Ishikawa (cell line): ENCODE measurements at regions not wholly inside any gene's neighbourhood (a gene's known extent, or its start where the extent isn't known, plus 50 kb on each side); places are given as distances from the start of the nearest gene placed in this dataset.

Source experiments
- CREB1 ChIP-seq: IDR thresholded peaks from 2 replicates; pipeline ENCODE4 v1.6.1; 2012; ENCODE audit warnings: low read depth
- EGR1 ChIP-seq: IDR thresholded peaks from 2 replicates; pipeline ENCODE4 v1.6.1; 2012
- EP300 ChIP-seq: IDR thresholded peaks from 2 replicates; pipeline ENCODE4 v1.6.1; 2012; ENCODE audit warnings: borderline replicate concordance
- FOXM1 ChIP-seq: IDR thresholded peaks from 2 replicates; pipeline ENCODE4 v1.6.1; 2012; ENCODE audit warnings: low read depth, borderline replicate concordance
- MAX ChIP-seq: IDR thresholded peaks from 2 replicates; pipeline ENCODE4 v1.6.1; 2012
- NFIC ChIP-seq: IDR thresholded peaks from 2 replicates; pipeline ENCODE4 v1.6.1; 2012
- RAD21 ChIP-seq: IDR thresholded peaks from 2 replicates; pipeline ENCODE4 v1.6.1; 2012; ENCODE audit warnings: low read depth
- REST ChIP-seq: IDR thresholded peaks from 2 replicates; pipeline ENCODE4 v1.6.1; 2012; ENCODE audit warnings: low read depth, mild to moderate bottlenecking
- TAF1 ChIP-seq: IDR thresholded peaks from 2 replicates; pipeline ENCODE4 v1.6.1; 2012; ENCODE audit warnings: low read depth, mild to moderate bottlenecking
- TEAD4 ChIP-seq: IDR thresholded peaks from 2 replicates; pipeline ENCODE4 v1.6.1; 2012
- ZBTB7A ChIP-seq: IDR thresholded peaks from 2 replicates; pipeline ENCODE4 v1.6.1; 2012; ENCODE audit warnings: low read depth

GRCh38 chr16:35642322-35642835 lies 2183.0 kb downstream of the TP53TG3F start:
- TF ChIP-seq CREB1 (no peak), EGR1 (no peak), ZBTB7A (no peak), REST (no peak), MAX (no peak), NFIC (no peak), TAF1 (no peak), RAD21 (no peak), TEAD4 (no peak), EP300 (no peak), FOXM1 (no peak)
